ENCODE measurements at regions not wholly inside any gene's neighbourhood (a gene's known extent, or its start where the extent isn't known, plus 50 kb on each side); places are given as distances from the start of the nearest gene placed in this dataset.

DNA sequence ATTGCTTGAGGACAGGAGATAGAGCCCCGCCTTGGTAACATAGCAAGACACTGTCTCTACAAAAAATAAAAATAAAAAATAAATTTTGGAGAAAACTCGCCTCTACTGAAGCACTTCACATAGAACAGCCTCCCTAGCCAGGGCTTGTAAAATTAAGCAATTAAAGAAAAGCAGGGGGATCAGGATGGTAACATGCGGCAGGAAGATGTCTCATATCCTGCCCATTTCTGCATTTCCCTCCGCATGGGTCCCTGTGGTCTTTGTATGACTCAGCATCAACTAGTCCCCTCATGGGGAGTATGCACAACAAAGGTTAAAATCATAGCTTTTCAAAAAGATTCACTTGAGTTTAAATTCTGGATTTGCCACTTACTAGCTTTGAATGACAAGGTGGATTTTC, 379.0 kb downstream of the EPHA7 start:
- DNase-seq (ENCODE audit: low read depth, low spot score): no peak
- CTCF ChIA-PET: no interaction called here
- POLR2A ChIA-PET: no interaction called here
- Histone ChIP-seq H3K27ac (ENCODE audit: low read depth, low read length) (no peak overlapping the region), H3K27me3 (ENCODE audit: control insufficient read depth, insufficient read depth, low read length) (no peaks in the 10 kb centered on the region), H3K4me3 (ENCODE audit: low read depth, low read length) (no peak overlapping the region), H3K9me3 (ENCODE audit: control insufficient read depth, insufficient read depth, low read length) (peaks cover 9% of the 10 kb centered on the region)
- TF ChIP-seq, protein P1, sequence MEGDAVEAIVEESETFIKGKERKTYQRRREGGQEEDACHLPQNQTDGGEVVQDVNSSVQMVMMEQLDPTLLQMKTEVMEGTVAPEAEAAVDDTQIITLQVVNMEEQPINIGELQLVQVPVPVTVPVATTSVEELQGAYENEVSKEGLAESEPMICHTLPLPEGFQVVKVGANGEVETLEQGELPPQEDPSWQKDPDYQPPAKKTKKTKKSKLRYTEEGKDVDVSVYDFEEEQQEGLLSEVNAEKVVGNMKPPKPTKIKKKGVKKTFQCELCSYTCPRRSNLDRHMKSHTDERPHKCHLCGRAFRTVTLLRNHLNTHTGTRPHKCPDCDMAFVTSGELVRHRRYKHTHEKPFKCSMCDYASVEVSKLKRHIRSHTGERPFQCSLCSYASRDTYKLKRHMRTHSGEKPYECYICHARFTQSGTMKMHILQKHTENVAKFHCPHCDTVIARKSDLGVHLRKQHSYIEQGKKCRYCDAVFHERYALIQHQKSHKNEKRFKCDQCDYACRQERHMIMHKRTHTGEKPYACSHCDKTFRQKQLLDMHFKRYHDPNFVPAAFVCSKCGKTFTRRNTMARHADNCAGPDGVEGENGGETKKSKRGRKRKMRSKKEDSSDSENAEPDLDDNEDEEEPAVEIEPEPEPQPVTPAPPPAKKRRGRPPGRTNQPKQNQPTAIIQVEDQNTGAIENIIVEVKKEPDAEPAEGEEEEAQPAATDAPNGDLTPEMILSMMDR (IDR thresholded peaks at IDR 0.05; ENCODE audit: low read depth, low read length): no peak

DNA sequence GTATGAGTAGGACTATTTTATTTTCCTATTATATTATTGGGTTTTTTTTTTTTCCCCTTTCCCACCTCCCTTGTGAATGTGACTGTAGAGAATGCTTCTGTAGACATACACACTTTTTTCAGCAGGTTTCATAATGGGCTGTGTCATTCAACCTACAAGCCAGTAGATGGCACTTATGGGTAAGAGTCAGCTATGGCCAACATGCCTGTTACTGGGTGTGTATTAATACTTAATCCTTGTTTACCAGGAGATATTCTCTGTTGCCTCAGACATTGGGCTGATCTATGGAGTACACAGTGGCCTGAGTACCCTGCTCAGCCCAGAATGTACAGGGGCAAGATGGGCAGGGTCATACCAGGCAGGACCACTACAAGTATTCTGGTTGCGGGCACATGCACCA, 382.5 kb downstream of the EPHA7 start:
- no peak for DNase-seq (ENCODE audit: low read depth, low spot score)
- POLR2A ChIA-PET: no interaction called here
- Histone ChIP-seq H3K27me3 (ENCODE audit: control insufficient read depth, insufficient read depth, low read length) (no peaks in the 10 kb centered on the region), H3K27ac (ENCODE audit: low read depth, low read length) (no peak overlapping the region), H3K4me3 (ENCODE audit: low read depth, low read length) (no peak overlapping the region), H3K9me3 (ENCODE audit: control insufficient read depth, insufficient read depth, low read length) (peaks cover 9% of the 10 kb centered on the region)
- CTCF ChIA-PET: no interaction called here
- TF ChIP-seq, protein P1 (IDR thresholded peaks at IDR 0.05; ENCODE audit: low read depth, low read length): peak; percentile 30

DNA sequence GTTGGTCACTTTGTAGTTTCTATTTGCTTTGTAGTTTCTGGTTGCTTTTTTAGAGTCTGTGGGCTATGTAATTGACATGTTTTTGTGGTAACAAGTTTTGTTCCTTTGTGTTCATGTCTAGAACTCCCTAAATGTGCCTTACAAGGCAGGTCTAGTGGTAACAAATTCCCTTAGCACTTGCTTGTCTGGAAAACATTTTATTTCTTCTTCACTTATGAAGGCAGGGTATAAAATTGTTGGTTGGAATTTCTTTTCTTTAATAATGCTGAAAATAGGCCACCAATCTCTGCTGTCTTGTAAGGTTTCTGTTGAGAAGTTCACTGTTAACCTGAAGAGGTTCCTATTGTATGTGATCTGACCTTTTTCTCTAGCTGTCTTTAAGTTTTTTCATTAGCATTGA, 383.6 kb downstream of the EPHA7 start:
- DNase-seq (ENCODE audit: low read depth, low spot score): no peak
- TF ChIP-seq, protein P1 (IDR thresholded peaks at IDR 0.05; ENCODE audit: low read depth, low read length): no peak
- CTCF ChIA-PET: interaction anchor here (0.6 kb wide), 1 partner anchor 15 kb away, joined by 4 read pairs; no protein-coding TSS in a partner anchor
- Histone ChIP-seq H3K27ac (ENCODE audit: low read depth, low read length) (no peak overlapping the region), H3K9me3 (ENCODE audit: control insufficient read depth, insufficient read depth, low read length) (peaks cover 9% of the 10 kb centered on the region), H3K4me3 (ENCODE audit: low read depth, low read length) (no peak overlapping the region), H3K27me3 (ENCODE audit: control insufficient read depth, insufficient read depth, low read length) (no peaks in the 10 kb centered on the region)
- POLR2A ChIA-PET: no interaction called here

DNA sequence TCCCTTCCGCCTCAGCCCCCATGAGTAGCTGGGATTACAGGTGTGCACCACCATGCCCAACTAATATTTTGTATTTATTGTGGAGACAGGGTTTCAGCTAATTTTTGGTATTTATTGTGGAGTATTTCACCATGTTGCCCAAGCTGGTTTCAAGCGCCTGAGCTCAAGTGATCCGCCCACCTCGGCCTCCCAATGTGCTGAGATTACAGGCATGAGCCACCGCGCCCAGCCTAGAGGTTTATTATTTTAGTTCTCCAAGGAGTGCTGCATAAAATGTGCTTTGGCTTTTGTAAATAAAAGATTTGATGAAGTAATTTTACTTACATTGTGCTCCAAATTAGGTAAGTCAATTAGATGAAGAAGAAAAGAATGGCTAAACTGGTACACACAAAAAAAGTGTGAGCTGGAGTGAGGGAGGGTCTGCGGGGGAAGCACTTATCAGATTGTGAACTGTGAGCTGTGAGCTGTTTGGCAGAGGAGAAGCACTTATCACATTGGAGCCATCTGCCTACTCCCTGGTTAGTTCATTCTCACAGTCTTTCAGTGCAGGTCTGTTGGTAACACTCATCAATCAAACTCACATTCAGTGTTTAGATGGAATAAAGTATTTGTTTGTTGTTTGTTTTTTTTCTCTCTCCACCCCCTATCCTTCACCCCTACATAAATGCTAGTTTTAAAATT, 398.0 kb downstream of the EPHA7 start:
- DNase-seq (ENCODE audit: low read depth, low spot score): no peak
- H3K27ac ChIP-seq (ENCODE audit: low read depth, low read length): no peak overlapping the region

DNA sequence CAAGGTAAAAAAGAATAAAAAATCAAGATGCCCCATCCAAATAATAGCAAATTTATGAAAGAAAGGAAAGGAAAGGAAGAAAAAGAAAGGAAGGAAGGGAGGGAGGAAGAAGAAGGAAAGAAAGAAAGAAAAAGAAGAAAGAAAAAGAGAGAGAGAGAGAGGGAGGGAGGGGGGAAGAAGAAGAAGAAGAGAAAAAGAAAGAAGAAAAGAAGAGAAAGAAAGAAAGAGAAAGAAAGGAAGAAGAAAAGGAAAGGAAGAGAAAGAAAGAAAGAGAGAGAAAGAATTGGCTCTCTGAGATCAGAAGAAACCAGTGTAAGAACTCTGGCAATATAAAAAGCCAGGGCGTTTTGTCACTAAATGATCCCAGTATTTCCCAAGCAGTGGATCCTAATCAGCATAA, 401.7 kb downstream of the EPHA7 start:
- ChIA-PET POLR2A (no interaction called here), CTCF (no interaction called here)
- no peak for DNase-seq (ENCODE audit: low read depth, low spot score)
- Histone ChIP-seq H3K9me3 (ENCODE audit: control insufficient read depth, insufficient read depth, low read length) (no peaks in the 10 kb centered on the region; the same call in 1 of the 2 replicates), H3K27ac (ENCODE audit: low read depth, low read length) (no peak overlapping the region), H3K4me3 (ENCODE audit: low read depth, low read length) (no peak overlapping the region), H3K27me3 (ENCODE audit: control insufficient read depth, insufficient read depth, low read length) (no peaks in the 10 kb centered on the region)
- TF ChIP-seq, protein P1 (IDR thresholded peaks at IDR 0.05; ENCODE audit: low read depth, low read length): no peak

More for the DNA sequence above, 398.0 kb downstream of the EPHA7 start:
- Histone ChIP-seq H3K4me3 (ENCODE audit: low read depth, low read length) (no peak overlapping the region), H3K9me3 (ENCODE audit: control insufficient read depth, insufficient read depth, low read length) (peaks cover 3% of the 10 kb centered on the region), H3K27me3 (ENCODE audit: control insufficient read depth, insufficient read depth, low read length) (no peaks in the 10 kb centered on the region)
- ChIA-PET POLR2A (no interaction called here), CTCF (no interaction called here)
- TF ChIP-seq, protein P1 (IDR thresholded peaks at IDR 0.05; ENCODE audit: low read depth, low read length): no peak

Measured in AG04450 (cell line).